Ascending aorta (tissue), 2 donors: ENCODE measurements at regions not wholly inside any gene's neighbourhood (a gene's known extent, or its start where the extent isn't known, plus 50 kb on each side); places are given as distances from the start of the nearest gene placed in this dataset.

Experiments
- DNase-seq, 2 donors: peaks; one replicate each; pipeline ENCODE4 v3.0.0-alpha.2; 2019; ENCODE audit warnings: low spot score in 2 of 2
- H3K27ac ChIP-seq, 2 donors: fragments of 200-600 bp; sonication (generic); one replicate each; pipeline ENCODE4 v1.5.1; 2016 to 2017; ENCODE audit warnings: mild to moderate bottlenecking in 1 of 2
- H3K27me3 ChIP-seq: fragments of 200-600 bp; sonication (generic); one replicate; pipeline ENCODE4 v1.5.1; 2017
- H3K36me3 ChIP-seq, 2 donors: fragments of 200-600 bp; sonication (generic); one replicate each; pipeline ENCODE4 v1.5.1; 2016
- H3K4me1 ChIP-seq, 2 donors: fragments of 200-600 bp; sonication (generic); one replicate each; pipeline ENCODE4 v1.5.1; 2016 to 2017; ENCODE audit warnings: mild to moderate bottlenecking in 1 of 2
- H3K4me3 ChIP-seq, 2 donors: fragments of 200-600 bp; sonication (generic); one replicate each; pipeline ENCODE4 v1.5.1; 2016 to 2017; ENCODE audit warnings: mild to moderate bottlenecking in 1 of 2
- H3K9me3 ChIP-seq, 2 donors: fragments of 200-600 bp; sonication (generic); one replicate each; pipeline ENCODE4 v1.5.1; 2016
- CTCF ChIP-seq, 3 experiments: fragments of 200-600 bp in 2 of 3; fragments of 450-650 bp in 1 of 3; sonication (generic) in 2 of 3; IDR thresholded peaks; one replicate each; pipeline ENCODE4 v1.5.1; 2016 to 2019; ENCODE audit warnings: antibody characterized with exemption in 3 of 3, mild to moderate bottlenecking in 1 of 3, moderate library complexity in 1 of 3
- intact Hi-C: fragments of 100-400 bp; cut with DNase I; formaldehyde crosslinking; loops from one replicate; pipeline ENCODE4 v1.15.1; 2023

- Histone ChIP-seq H3K9me3 (no peaks in the 10 kb centered on the region), H3K27ac (no peak overlapping the region), H3K27me3 (no peaks in the 10 kb centered on the region), H3K4me1 (no peaks in the 10 kb centered on the region), H3K4me3 (no peak overlapping the region), H3K36me3 (no peaks in the 10 kb centered on the region)
- no peak for TF ChIP-seq CTCF (IDR thresholded peaks at IDR 0.05)
- intact Hi-C loops = no loop called here
- no peak for DNase-seq
Observed at GRCh38 chr3:80535286-80535685, 767.5 kb upstream of the ROBO1 start.

DNA sequence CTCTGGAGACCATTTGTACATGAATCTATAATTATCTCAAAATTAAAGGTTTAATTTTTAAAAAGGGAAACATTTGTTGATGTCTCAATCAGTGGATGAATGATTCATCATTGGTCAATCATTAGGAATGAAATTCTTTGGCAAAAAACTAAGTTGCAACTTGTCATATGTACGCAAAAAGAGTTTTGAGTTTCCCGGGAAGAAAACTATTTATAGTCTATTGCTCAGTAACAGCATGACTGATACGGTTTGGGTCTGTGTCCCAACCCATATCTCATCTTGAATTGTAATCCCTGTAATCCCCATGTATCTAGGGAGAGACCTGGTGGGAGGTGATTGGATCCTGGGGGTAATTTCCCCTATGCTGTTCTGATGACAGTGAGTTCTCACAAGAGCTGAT, 765.8 kb upstream of the ROBO1 start:
- no peak overlapping the region for H3K27ac ChIP-seq
- no peaks in the 10 kb centered on the region for H3K27me3 ChIP-seq
- DNase-seq = no peak
- intact Hi-C loops = no loop called here
- H3K4me3 ChIP-seq = no peak overlapping the region
- H3K36me3 ChIP-seq = no peaks in the 10 kb centered on the region
- no peaks in the 10 kb centered on the region for H3K4me1 ChIP-seq
- H3K9me3 ChIP-seq = no peaks in the 10 kb centered on the region
- TF ChIP-seq CTCF (IDR thresholded peaks at IDR 0.05) = no peak

- no peaks in the 10 kb centered on the region for H3K4me1 ChIP-seq
- intact Hi-C loops = no loop called here
- no peak for TF ChIP-seq CTCF (IDR thresholded peaks at IDR 0.05)
Observed at GRCh38 chr3:80526153-80526552, 758.4 kb upstream of the ROBO1 start.

GRCh38 chr3:80521081-80521480, 753.3 kb upstream of the ROBO1 start:
- intact Hi-C loops = no loop called here
- no peak overlapping the region for H3K4me3 ChIP-seq

More at GRCh38 chr3:80526153-80526552, 758.4 kb upstream of the ROBO1 start:
- Histone ChIP-seq H3K9me3 (no peaks in the 10 kb centered on the region), H3K36me3 (no peaks in the 10 kb centered on the region), H3K27ac (no peak overlapping the region), H3K4me3 (no peak overlapping the region), H3K27me3 (no peaks in the 10 kb centered on the region)
- no peak for DNase-seq

GRCh38 chr3:80519436-80519835, 751.6 kb upstream of the ROBO1 start:
- Histone ChIP-seq H3K27ac (no peak overlapping the region), H3K36me3 (no peaks in the 10 kb centered on the region), H3K9me3 (no peaks in the 10 kb centered on the region), H3K4me3 (no peak overlapping the region), H3K27me3 (no peaks in the 10 kb centered on the region), H3K4me1 (no peaks in the 10 kb centered on the region)
- TF ChIP-seq CTCF (IDR thresholded peaks at IDR 0.05) = no peak
- intact Hi-C loops = no loop called here
- DNase-seq = no peak

More at GRCh38 chr3:80521081-80521480, 753.3 kb upstream of the ROBO1 start:
- Histone ChIP-seq H3K4me1 (no peaks in the 10 kb centered on the region), H3K36me3 (no peaks in the 10 kb centered on the region), H3K27me3 (no peaks in the 10 kb centered on the region), H3K27ac (no peak overlapping the region), H3K9me3 (no peaks in the 10 kb centered on the region)
- no peak for DNase-seq
- no peak for TF ChIP-seq CTCF (IDR thresholded peaks at IDR 0.05)

DNA sequence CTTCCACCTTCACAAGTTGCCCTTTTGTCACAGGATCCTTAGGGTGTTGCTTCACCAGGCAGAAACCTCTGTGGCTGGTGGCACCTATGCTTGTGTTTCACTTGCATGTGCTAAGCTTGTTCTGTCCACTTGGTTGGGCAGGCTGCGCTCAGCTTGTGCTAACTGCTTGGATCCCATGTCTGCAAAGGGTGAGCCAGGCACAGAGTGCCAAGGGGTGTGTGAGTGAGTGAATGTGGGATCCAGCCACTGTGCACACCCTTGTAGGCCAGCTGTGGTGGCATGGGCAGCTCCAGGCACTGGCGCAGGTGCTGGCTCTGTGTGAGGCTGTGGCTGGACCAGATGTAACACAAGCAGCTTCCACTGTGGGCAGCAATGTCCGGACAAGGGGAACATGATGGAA, 728.7 kb upstream of the ROBO1 start:
- Histone ChIP-seq H3K4me1 (no peaks in the 10 kb centered on the region), H3K4me3 (no peak overlapping the region), H3K27ac (no peak overlapping the region), H3K27me3 (no peaks in the 10 kb centered on the region), H3K36me3 (no peaks in the 10 kb centered on the region), H3K9me3 (no peaks in the 10 kb centered on the region)
- no peak for TF ChIP-seq CTCF (IDR thresholded peaks at IDR 0.05)
- no peak for DNase-seq
- intact Hi-C loops = no loop called here
